Parathyroid adenoma (tissue), 2 donors: ENCODE measurements at regions not wholly inside any gene's neighbourhood (a gene's known extent, or its start where the extent isn't known, plus 50 kb on each side); places are given as distances from the start of the nearest gene placed in this dataset.

Experiments
- H2AFZ ChIP-seq: fragments of 300-600 bp; sonication (generic); one replicate; pipeline ENCODE4 v1.7.0; 2017; ENCODE audit warnings: antibody characterized with exemption, mild to moderate bottlenecking
- H3K27ac ChIP-seq: fragments of 300-600 bp; sonication (generic); one replicate; pipeline ENCODE4 v1.7.0; 2017
- H3K27me3 ChIP-seq: fragments of 300-600 bp; sonication (generic); one replicate; pipeline ENCODE4 v1.7.0; 2017; ENCODE audit warnings: low read length; ENCODE audit not compliant: control insufficient read depth, insufficient read depth
- H3K36me3 ChIP-seq: fragments of 300-600 bp; sonication (generic); one replicate; pipeline ENCODE4 v1.7.0; 2017; ENCODE audit warnings: low read length; ENCODE audit not compliant: control insufficient read depth, insufficient read depth
- H3K4me1 ChIP-seq: fragments of 300-600 bp; sonication (generic); one replicate; pipeline ENCODE4 v1.7.0; 2017; ENCODE audit warnings: control low read depth
- H3K4me2 ChIP-seq: fragments of 300-600 bp; sonication (generic); one replicate; pipeline ENCODE4 v1.7.0; 2017; ENCODE audit warnings: low read length
- H3K4me3 ChIP-seq: fragments of 300-600 bp; sonication (generic); one replicate; pipeline ENCODE4 v1.7.0; 2017; ENCODE audit warnings: low read depth, low read length
- H3K79me2 ChIP-seq: fragments of 300-600 bp; sonication (generic); one replicate; pipeline ENCODE4 v1.7.0; 2017; ENCODE audit warnings: control low read depth
- H3K9ac ChIP-seq: fragments of 300-600 bp; sonication (generic); one replicate; pipeline ENCODE4 v1.7.0; 2017; ENCODE audit warnings: mild to moderate bottlenecking
- H3K9me3 ChIP-seq: fragments of 300-600 bp; sonication (generic); one replicate; pipeline ENCODE4 v1.7.0; 2017; ENCODE audit warnings: low read length; ENCODE audit not compliant: control insufficient read depth
- TF ChIP-seq, protein P1 (sequence below): fragments of 300-600 bp; sonication (generic); IDR thresholded peaks from one replicate; pipeline ENCODE4 v1.7.0; 2017; ENCODE audit warnings: antibody characterized with exemption, mild to moderate bottlenecking
- donor health status: primary hyperparathyroidism.

DNA sequence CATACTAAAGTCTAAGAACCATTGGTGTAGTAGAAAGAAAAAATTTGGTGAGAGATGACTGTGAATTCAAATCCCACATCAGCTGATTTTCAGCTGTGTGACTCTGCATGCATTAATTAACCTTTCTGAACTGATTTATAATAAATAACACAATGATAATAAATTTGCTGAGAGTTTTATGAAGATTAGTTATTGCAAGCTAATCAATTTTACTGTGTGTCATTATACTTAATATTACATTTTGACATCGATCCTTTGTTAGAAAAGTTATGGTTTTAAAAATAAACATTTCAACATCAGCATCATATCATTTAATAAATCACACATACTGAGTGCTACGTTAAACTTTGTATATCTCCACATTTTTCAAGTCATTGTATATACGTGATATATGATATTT lies 599.7 kb upstream of the MMS22L start:
- Histone ChIP-seq H3K4me1 (no peaks in the 10 kb centered on the region), H3K36me3 (no peaks in the 10 kb centered on the region), H3K9ac (no peak overlapping the region), H3K4me2 (no peak overlapping the region), H3K27me3 (no peaks in the 10 kb centered on the region), H3K27ac (no peak overlapping the region), H3K9me3 (no peaks in the 10 kb centered on the region), H2AFZ (no peak overlapping the region), H3K4me3 (no peak overlapping the region), H3K79me2 (no peaks in the 10 kb centered on the region)
- TF ChIP-seq, protein P1, sequence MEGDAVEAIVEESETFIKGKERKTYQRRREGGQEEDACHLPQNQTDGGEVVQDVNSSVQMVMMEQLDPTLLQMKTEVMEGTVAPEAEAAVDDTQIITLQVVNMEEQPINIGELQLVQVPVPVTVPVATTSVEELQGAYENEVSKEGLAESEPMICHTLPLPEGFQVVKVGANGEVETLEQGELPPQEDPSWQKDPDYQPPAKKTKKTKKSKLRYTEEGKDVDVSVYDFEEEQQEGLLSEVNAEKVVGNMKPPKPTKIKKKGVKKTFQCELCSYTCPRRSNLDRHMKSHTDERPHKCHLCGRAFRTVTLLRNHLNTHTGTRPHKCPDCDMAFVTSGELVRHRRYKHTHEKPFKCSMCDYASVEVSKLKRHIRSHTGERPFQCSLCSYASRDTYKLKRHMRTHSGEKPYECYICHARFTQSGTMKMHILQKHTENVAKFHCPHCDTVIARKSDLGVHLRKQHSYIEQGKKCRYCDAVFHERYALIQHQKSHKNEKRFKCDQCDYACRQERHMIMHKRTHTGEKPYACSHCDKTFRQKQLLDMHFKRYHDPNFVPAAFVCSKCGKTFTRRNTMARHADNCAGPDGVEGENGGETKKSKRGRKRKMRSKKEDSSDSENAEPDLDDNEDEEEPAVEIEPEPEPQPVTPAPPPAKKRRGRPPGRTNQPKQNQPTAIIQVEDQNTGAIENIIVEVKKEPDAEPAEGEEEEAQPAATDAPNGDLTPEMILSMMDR = no peak

GRCh38 chr6:97885325-97885724 lies 602.3 kb upstream of the MMS22L start:
- Histone ChIP-seq H3K36me3 (no peaks in the 10 kb centered on the region), H3K9ac (no peak overlapping the region), H3K79me2 (no peaks in the 10 kb centered on the region), H3K4me1 (no peaks in the 10 kb centered on the region), H3K27ac (no peak overlapping the region), H3K4me2 (no peak overlapping the region), H3K9me3 (no peaks in the 10 kb centered on the region), H3K27me3 (no peaks in the 10 kb centered on the region), H3K4me3 (no peak overlapping the region), H2AFZ (no peak overlapping the region)
- TF ChIP-seq, protein P1 = no peak

DNA sequence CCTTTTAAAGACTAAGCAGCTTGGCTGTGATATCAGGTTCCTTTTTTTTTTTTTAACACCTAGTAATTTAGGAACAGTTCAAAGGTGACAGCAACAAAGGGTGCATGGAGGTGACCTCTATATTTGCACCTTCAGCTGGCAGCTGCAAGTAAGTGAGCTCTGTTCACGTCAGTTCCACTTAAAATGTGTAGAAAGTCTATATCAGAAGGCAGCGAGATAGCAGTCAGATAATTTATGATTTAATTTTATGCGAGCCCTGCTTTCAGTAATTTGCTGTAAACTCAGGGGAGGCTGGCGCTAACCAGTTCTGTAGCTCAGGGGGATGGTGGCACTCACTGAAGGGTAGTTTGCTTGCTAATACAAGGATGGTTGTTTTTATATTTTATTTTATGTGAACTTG lies 602.8 kb upstream of the MMS22L start:
- TF ChIP-seq, protein P1 = no peak
- H2AFZ ChIP-seq = no peak overlapping the region
- H3K9me3 ChIP-seq = no peaks in the 10 kb centered on the region
- H3K4me1 ChIP-seq = no peaks in the 10 kb centered on the region
- no peaks in the 10 kb centered on the region for H3K27me3 ChIP-seq
- no peak overlapping the region for H3K4me3 ChIP-seq
- no peak overlapping the region for H3K27ac ChIP-seq
- no peak overlapping the region for H3K9ac ChIP-seq
- no peaks in the 10 kb centered on the region for H3K79me2 ChIP-seq
- no peaks in the 10 kb centered on the region for H3K36me3 ChIP-seq
- no peak overlapping the region for H3K4me2 ChIP-seq

GRCh38 chr6:97901531-97901930 lies 618.5 kb upstream of the MMS22L start:
- H3K27me3 ChIP-seq = no peaks in the 10 kb centered on the region
- no peak overlapping the region for H3K27ac ChIP-seq
- H3K9me3 ChIP-seq = no peaks in the 10 kb centered on the region
- no peak overlapping the region for H2AFZ ChIP-seq
- no peaks in the 10 kb centered on the region for H3K79me2 ChIP-seq
- no peak overlapping the region for H3K9ac ChIP-seq
- H3K4me2 ChIP-seq = no peak overlapping the region
- H3K4me3 ChIP-seq = no peak overlapping the region
- no peaks in the 10 kb centered on the region for H3K4me1 ChIP-seq
- TF ChIP-seq, protein P1 = no peak
- no peaks in the 10 kb centered on the region for H3K36me3 ChIP-seq

DNA sequence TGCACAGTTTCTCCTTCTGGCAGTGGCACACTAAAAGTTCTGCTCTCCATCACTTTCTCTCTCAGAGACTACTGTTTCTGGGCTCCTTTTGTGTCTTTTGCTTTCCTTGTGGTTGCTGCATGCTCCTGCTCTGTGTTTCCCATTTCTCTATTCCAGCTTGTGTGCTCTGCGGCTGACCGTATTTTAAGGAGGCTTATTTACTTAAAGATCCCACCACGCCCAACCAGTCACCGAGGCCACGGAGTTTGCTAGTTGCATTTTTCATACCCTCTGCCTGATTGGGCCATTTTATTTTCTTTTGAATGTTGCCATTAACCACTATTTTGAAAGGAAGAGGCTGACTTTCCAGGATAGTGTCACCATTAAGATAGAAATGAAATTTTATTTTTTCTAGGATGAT lies 626.4 kb upstream of the MMS22L start:
- no peak overlapping the region for H3K27ac ChIP-seq
- no peak overlapping the region for H2AFZ ChIP-seq
- no peaks in the 10 kb centered on the region for H3K36me3 ChIP-seq
- no peak overlapping the region for H3K4me2 ChIP-seq
- H3K9me3 ChIP-seq = no peaks in the 10 kb centered on the region
- no peaks in the 10 kb centered on the region for H3K79me2 ChIP-seq
- TF ChIP-seq, protein P1 = no peak
- H3K9ac ChIP-seq = no peak overlapping the region
- H3K4me1 ChIP-seq = no peaks in the 10 kb centered on the region
- H3K4me3 ChIP-seq = no peak overlapping the region
- no peaks in the 10 kb centered on the region for H3K27me3 ChIP-seq
